MCF 10A (cell line): ENCODE measurements at regions not wholly inside any gene's neighbourhood (a gene's known extent, or its start where the extent isn't known, plus 50 kb on each side); places are given as distances from the start of the nearest gene placed in this dataset.

ENCODE experiments used
- BruUV-seq: library from RNA; stranded (reverse); fragments of 400-500 nt; replicated peaks from 2 replicates; lab custom pipeline; 2021; lab: Mats Ljungman, UMichigan
- CTCF ChIA-PET: fragments of 300-600 bp; sonication (Branson Sonifier 250); formaldehyde crosslinking; extraction: SDS; loops from one replicate; lab custom pipeline; 2021; ENCODE audit warnings: antibody characterized with exemption, inconsistent platforms; lab: Yijun Ruan, JAX
- POLR2A ChIA-PET: fragments of 300-600, 350-650 bp; sonication (Branson Sonifier 250); formaldehyde crosslinking; extraction: SDS; loops from one replicate; lab custom pipeline; 2020; ENCODE audit warnings: antibody characterized with exemption, inconsistent platforms; lab: Yijun Ruan, JAX
- DNase-seq: peaks from one replicate; pipeline ENCODE4 v3.0.0-alpha.2; 2018; ENCODE audit not compliant: unreplicated experiment
- H3K27ac Mint-ChIP-seq: one replicate; pipeline ENCODE4 v1.8.0; 2022; ENCODE audit warnings: mild to moderate bottlenecking, low read depth, mixed read lengths; ENCODE audit not compliant: unreplicated experiment
- H3K27me3 Mint-ChIP-seq: one replicate; pipeline ENCODE4 v1.8.0; 2022; ENCODE audit warnings: mixed read lengths; ENCODE audit not compliant: insufficient read depth, unreplicated experiment
- H3K36me3 Mint-ChIP-seq: one replicate; pipeline ENCODE4 v1.8.0; 2022; ENCODE audit warnings: mild to moderate bottlenecking, moderate library complexity, mixed read lengths; ENCODE audit not compliant: insufficient read depth, unreplicated experiment
- H3K4me1 Mint-ChIP-seq: one replicate; pipeline ENCODE4 v1.8.0; 2022; ENCODE audit warnings: mixed read lengths; ENCODE audit not compliant: insufficient read depth, unreplicated experiment
- H3K4me3 Mint-ChIP-seq: one replicate; pipeline ENCODE4 v1.8.0; 2022; ENCODE audit warnings: mild to moderate bottlenecking, moderate library complexity, mixed read lengths; ENCODE audit not compliant: unreplicated experiment
- H3K9me3 Mint-ChIP-seq: one replicate; pipeline ENCODE4 v1.8.0; 2022; ENCODE audit warnings: mixed read lengths; ENCODE audit not compliant: unreplicated experiment
- intact Hi-C: fragments of 100-400 bp; cut with micrococcal nuclease; formaldehyde crosslinking; loops from 2 replicates; pipeline ENCODE4 v1.14.1; 2022
- TF ChIP-seq, protein P1 (sequence below): fragments of 200-600 bp; IDR thresholded peaks from one replicate; pipeline ENCODE4 v1.8.0; 2022; ENCODE audit warnings: antibody characterized with exemption, mild to moderate bottlenecking; ENCODE audit not compliant: unreplicated experiment

DNA sequence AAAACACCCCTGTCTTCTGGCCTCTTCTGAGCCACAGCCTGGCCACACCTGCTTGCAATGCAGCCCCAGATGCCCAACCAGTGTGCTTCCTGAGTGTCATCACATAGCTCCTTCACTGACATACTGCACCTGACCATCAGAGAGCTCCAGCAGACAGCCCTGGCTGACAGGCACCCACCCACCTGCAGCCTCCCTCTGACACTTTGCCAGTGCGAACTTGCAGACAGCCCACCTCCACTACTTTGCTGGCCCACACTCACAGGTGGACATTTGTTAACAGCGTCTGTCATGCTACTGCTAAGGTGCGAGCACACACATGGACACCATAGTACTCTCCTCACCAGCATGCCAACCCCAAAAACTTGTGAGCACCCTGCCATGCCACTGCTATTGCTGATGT, 740.1 kb downstream of the DNAJB9 start:
- no peaks in the 10 kb centered on the region for H3K27me3 Mint-ChIP-seq
- H3K36me3 Mint-ChIP-seq = no peaks in the 10 kb centered on the region
- TF ChIP-seq, protein P1, sequence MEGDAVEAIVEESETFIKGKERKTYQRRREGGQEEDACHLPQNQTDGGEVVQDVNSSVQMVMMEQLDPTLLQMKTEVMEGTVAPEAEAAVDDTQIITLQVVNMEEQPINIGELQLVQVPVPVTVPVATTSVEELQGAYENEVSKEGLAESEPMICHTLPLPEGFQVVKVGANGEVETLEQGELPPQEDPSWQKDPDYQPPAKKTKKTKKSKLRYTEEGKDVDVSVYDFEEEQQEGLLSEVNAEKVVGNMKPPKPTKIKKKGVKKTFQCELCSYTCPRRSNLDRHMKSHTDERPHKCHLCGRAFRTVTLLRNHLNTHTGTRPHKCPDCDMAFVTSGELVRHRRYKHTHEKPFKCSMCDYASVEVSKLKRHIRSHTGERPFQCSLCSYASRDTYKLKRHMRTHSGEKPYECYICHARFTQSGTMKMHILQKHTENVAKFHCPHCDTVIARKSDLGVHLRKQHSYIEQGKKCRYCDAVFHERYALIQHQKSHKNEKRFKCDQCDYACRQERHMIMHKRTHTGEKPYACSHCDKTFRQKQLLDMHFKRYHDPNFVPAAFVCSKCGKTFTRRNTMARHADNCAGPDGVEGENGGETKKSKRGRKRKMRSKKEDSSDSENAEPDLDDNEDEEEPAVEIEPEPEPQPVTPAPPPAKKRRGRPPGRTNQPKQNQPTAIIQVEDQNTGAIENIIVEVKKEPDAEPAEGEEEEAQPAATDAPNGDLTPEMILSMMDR = no peak
- H3K27ac Mint-ChIP-seq = no peak overlapping the region
- no TSS peak for BruUV-seq
- peaks cover 15% of the 10 kb centered on the region for H3K9me3 Mint-ChIP-seq
- no peak for DNase-seq
- ChIA-PET CTCF (no interaction called here), POLR2A (no interaction called here)
- intact Hi-C loops = no loop called here
- H3K4me1 Mint-ChIP-seq = no peaks in the 10 kb centered on the region
- no peak overlapping the region for H3K4me3 Mint-ChIP-seq

DNA sequence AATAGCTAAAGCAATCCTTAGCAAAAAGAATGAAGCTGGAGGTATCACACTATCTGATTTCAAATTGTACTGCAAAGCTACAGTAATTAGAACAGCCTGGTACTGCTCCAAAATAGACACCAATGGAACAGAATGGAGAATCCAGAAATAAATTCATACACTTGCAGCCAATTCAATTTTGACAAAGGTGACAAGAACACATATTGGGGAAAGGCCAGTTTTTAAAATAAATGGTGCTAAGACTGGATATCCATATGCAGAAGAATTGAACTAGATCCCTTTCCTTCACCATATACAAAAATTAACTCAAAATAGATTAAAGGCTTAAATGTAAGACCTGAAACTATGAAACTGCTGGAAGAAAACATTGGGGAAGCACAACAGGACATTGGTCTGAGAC, 748.5 kb downstream of the DNAJB9 start:
- POLR2A ChIA-PET = no interaction called here
- H3K9me3 Mint-ChIP-seq = no peaks in the 10 kb centered on the region

DNA sequence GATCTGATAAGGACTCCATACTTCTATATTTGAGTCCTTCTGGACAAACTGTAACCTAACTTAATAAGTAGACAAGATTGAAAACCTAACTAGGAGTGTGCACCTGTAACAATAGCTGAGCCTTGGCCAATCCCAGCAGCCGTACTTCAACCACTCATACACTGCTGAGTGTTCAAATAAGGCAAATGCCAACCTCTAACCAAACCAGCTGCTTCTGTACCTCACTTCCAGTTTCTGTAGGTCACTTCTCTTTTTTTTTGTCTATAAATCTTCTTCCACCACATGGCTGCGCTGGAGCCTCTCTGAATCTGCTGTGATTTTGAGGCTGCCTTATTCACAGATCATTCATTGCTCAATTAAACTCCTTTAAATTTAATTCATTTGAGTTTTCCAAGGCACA, 753.2 kb downstream of the DNAJB9 start:
- no peaks in the 10 kb centered on the region for H3K4me1 Mint-ChIP-seq
- CTCF ChIA-PET = interaction anchor here (0.9 kb wide), 1 partner anchor 1776 kb away, joined by 3 read pairs; no protein-coding TSS in a partner anchor
- TF ChIP-seq, protein P1 = no peak
- BruUV-seq = no TSS peak
- no peak for DNase-seq
- no peaks in the 10 kb centered on the region for H3K9me3 Mint-ChIP-seq
- no peak overlapping the region for H3K4me3 Mint-ChIP-seq
- H3K27ac Mint-ChIP-seq = no peak overlapping the region
- H3K36me3 Mint-ChIP-seq = no peaks in the 10 kb centered on the region
- intact Hi-C loops = no loop called here
- POLR2A ChIA-PET = no interaction called here
- peaks cover 9% of the 10 kb centered on the region for H3K27me3 Mint-ChIP-seq

More for the DNA sequence above, 748.5 kb downstream of the DNAJB9 start:
- TF ChIP-seq, protein P1 = no peak
- intact Hi-C loops = no loop called here
- Mint-ChIP-seq H3K4me3 (no peak overlapping the region), H3K27me3 (peaks cover 9% of the 10 kb centered on the region), H3K4me1 (no peaks in the 10 kb centered on the region), H3K36me3 (no peaks in the 10 kb centered on the region), H3K27ac (no peak overlapping the region)
- no TSS peak for BruUV-seq
- CTCF ChIA-PET = no interaction called here
- DNase-seq = no peak

DNA sequence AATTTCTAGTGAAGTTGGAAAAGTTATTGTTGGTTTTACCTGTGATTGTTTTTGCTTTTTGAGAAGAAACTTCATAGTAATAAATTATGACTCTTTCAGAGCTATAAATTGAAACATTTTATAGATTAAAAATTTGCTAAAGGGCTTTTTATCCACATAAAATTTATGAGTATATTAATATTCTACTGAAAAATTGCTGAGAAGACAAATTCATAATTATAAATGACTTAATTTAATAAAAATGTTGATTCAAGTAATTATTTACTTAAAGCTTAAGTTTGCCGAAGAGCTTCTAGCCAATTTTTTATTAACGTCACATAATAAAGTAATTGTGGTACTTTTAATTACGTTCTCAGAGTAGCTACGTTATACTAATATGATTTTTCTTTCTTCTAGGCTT, 761.7 kb downstream of the DNAJB9 start:
- BruUV-seq = no TSS peak
- H3K27me3 Mint-ChIP-seq = peaks cover 40% of the 10 kb centered on the region
- TF ChIP-seq, protein P1 = no peak
- no peak overlapping the region for H3K4me3 Mint-ChIP-seq
- H3K36me3 Mint-ChIP-seq = no peaks in the 10 kb centered on the region
- no peak overlapping the region for H3K27ac Mint-ChIP-seq
- H3K9me3 Mint-ChIP-seq = no peaks in the 10 kb centered on the region
- no peaks in the 10 kb centered on the region for H3K4me1 Mint-ChIP-seq
- intact Hi-C loops = no loop called here
- POLR2A ChIA-PET = no interaction called here
- CTCF ChIA-PET = no interaction called here
- no peak for DNase-seq
